NCI-H2081 treated with DMSO at 0.1 percent for 48 hours (cell line): ENCODE measurements at regions not wholly inside any gene's neighbourhood (a gene's known extent, or its start where the extent isn't known, plus 50 kb on each side); places are given as distances from the start of the nearest gene placed in this dataset.

Source experiments
- DNase-seq: peaks from one replicate; lab custom pipeline; 2025; lab: John Stamatoyannopoulos, UW

DNA sequence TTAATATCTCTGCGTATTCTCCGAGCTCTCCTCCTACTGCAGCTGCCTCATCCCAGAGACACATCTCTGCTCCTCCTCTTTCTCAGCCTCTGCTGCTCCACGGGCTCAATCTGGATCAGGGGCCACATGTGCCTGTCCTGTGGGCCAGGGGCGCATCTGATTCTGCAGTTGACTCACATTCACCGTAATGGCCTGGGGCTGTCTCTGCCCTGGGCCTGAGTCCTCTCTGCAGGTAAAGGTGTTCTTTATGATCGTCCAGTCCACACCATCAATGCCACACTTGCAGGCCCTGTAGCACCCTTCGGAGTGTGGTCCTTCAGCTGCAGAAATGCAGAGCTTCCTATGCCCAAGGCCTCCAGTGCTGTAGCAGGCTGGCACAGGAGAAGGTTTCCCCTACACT, 154.5 kb downstream of the OAT start:
- no peak for DNase-seq

DNA sequence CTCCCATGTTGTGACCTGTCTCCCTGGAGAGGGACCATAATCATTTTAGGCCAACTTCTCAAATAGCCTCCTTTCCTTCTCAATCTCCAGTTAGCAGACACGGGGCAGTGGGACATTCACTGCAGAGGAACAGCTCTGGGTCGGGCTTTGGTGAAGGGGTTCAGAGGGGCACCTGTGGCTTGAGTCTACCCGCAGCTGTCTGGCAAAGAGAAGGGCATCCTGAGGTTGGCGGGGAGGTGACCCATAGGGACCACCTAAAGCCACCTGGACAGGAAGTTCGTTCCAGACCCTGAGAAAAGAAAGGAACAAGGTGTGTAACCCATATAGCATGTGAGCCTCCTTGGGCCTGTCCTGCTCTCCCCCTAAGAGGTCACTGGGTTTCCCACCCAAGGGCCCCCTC, 155.0 kb downstream of the OAT start:
- DNase-seq, result no peak

DNA sequence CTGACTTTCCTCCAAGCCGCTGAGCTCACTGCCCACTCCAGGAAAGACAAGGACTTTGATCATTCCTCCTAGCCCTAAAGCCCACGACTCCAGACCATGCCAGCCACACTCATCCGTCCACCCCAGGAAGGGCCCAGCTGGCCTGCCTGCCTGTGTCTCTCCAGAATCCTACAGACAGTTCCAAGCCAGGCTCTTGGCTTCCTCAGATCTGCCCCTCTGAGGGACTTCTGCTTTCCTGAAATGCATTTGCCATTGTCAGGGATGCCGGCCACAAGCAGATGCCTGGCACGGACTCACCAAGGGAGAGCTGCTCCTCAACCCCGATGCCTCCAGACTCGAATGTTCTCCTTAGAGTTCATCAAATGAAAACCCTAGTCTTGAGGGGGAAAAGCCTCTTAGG, 155.8 kb downstream of the OAT start:
- no peak for DNase-seq

DNA sequence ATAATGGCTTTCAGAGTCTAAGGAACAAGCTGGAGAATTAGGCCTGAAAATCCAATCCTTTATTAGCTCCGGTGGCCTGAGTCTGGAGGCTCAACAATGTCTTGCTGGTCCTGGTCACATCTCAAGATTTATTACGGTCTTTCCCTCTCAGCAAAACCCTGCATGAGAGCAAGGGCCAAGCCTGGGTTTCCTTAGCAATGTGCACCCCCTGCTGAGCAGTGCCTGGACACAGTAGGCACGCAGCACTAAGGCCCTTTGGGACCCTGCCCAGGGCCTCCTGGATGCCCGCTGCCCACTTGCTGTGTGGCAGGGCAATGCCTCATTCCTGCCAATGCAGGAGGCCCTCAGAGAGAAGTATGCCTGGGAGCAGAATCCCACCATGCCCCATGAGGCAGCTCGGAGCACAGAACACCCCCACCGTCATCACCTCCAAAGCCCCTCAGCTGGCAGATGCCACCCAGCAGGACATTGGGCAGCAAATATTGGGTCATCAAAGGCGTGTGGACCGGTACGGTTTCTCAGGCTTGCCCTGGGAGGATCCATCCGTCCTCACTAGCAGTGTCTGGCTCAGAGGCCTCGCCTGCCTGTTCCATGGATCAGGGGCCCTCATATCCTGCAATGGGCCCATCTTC, 156.4 kb downstream of the OAT start:
- no peak for DNase-seq

- no peak for DNase-seq
Measured at GRCh38 chr10:124259139-124259825, 159.4 kb downstream of the OAT start.

GRCh38 chr10:124257781-124258180, 160.9 kb downstream of the OAT start:
- no peak for DNase-seq

DNA sequence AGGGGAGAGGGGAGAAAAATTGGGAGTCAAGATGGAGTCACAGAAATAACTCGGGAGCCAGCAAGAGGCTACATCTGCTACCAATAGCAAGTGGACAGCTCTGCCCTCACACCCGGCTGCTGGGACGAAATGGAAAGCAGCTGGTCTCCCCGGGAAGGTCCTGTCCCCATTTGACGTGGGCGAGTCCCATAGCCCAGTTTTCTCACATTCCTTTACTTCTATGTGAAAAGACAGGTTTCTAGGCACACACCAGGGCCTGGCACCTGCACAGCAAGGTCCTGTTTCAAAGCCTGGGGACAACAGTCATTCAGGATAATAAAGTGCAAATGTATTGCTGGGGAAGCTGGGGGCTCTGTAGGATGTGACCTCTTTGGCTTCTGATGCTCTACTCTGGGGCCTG, 162.6 kb downstream of the OAT start:
- DNase-seq, result no peak

DNA sequence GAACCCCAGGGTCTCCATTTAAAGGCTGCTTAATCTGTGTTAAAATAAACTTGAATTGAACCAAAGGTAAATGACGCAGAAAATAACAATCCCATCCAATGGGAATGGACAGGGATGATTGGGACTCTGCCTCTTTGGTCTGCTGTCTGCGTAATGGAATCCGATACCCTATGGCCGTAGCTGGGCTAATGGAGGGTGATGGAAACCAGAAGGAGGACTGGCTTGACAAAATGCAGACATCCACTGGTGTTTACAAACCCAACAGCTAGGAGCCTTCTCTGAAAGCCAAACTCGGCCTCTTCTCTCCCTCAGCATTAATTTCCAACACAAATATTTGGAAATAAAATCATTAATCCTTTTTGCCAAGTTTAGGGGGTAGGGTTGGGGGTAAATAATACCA, 162.2 kb upstream of the CHST15 start:
- no peak for DNase-seq

DNA sequence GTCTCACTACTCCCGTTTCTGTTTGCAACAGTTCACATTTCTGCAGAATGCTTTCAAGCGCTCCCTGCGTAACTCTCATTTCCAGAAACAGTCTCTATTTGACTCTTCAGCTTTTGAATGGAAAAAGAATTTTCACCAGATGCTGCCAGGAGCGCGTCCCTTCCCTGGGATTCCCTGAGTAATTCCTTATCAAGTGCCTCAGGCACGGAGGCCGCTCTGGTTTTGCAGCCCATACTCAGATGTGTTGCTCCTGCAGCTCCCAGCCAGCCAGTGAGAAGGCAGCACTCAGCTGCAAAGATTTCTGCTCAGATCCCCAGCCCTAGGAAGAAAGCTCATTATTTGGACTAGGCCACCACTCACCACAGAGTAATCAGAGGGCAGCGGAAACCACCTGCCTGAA, 161.1 kb upstream of the CHST15 start:
- DNase-seq, result no peak

DNA sequence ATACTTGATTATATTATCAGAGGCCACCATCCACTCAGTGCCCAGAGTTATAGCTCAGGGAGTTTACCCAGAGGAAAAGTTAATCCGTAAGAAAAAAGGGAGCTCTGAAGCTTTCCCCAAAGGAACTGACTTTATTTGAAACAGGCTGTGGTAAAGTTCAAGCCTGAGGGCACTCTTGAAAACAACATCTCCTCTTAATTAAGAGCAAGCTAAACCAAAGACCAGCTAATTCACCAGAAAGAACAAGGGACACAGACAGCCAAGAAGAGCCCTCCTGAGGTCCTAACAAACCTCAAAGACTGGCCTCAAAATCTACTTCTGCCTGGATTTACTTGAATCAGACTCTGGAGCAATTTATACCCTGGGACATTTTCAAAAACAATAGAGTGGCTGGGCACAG, 159.6 kb upstream of the CHST15 start:
- no peak for DNase-seq

- DNase-seq, result no peak
Measured at GRCh38 chr10:124252097-124252715, 158.8 kb upstream of the CHST15 start.

DNA sequence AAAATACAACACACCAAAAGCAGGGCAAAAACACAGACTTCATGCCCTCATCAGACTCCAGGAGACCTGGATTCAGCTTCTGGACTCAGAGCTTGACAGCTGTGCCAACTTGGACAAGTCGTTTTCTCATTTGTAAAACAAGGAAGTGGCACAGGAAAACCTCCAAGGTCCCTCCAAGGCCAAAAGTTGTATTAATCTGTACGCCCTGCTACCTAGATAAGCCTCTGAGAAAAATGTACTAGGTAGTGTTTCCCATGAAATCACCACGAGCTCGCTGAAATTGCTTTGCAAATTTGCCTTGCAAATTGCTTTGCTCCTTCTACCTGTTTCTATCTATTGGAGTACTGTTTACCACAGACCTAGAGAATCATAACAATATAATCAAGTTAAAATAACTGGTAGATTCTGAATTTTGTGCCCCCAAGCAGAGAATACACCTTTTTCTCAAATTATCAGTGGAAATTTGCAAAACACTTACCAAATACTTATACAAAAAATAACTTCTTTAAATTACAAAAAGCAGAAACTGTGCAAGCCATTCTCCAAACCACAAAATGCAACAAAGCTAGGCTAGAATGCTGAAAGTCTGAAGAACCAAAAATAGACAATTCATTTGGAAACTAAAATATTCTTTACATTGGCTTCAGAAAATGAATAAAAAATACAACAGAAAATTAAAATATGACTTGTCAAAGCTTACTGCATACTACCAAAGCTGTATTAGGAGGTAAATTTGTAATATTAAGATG, 158.1 kb upstream of the CHST15 start:
- DNase-seq, result no peak

GRCh38 chr10:124250506-124250905, 157.1 kb upstream of the CHST15 start:
- peak; percentile 3 for DNase-seq

DNA sequence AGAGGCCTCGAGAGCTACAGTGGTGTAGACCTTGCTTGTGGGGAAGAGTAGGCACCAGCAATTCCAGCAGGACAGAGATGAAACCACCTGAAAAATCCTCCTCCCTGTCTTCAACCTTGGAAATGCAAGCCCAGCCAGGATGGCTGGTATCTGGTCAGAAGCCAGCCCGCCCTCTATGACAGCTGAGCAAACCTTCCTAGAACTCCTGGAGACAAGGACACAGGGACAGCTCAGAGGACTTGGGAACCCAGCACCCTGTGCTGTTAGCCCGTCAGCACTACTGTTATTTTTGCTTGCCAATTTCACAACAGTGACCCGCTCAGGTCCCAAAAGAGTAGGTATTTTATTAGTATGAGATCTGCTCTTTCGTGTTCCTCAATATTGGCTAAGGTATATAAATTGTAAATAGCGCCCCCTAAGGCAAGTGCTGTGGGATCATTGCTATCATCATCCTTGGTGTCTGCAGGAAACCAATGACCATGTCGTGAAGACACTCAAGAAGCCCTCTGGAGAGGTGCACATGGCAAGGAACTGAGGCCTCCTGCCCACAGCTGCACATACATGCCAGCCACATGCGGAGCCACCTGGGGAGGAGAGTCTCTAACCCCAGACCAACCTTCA, 156.5 kb upstream of the CHST15 start:
- DNase-seq, result no peak

DNA sequence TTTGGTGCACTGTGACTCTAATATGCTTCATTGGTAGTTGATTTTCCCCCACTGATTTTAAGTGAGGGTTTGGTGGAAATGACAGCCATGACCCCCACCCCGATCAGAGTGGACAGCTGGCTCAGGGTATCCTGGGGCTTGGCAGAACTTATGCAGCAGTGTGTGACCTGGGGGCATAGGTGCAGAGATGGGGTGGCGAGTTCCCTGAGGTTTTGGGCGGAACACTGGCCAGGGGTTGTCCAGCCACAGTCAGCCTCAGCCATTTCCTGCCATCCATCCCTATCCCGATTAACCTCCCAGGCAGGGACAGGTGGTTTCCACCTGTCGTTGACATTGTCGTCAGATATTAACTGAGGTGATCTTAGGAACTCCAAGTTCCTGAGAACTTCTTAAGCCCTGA, 155.8 kb upstream of the CHST15 start:
- DNase-seq, result no peak

GRCh38 chr10:124248056-124249045, 155.0 kb upstream of the CHST15 start:
- DNase-seq, result no peak

- DNase-seq, result no peak
Measured at GRCh38 chr10:124245806-124246440, 152.5 kb upstream of the CHST15 start.

GRCh38 chr10:124245191-124245590, 151.8 kb upstream of the CHST15 start:
- no peak for DNase-seq

- no peak for DNase-seq
Measured at GRCh38 chr10:124244256-124244877, 151.0 kb upstream of the CHST15 start.

GRCh38 chr10:124243702-124244121, 150.3 kb upstream of the CHST15 start:
- DNase-seq, result no peak
